ENCODE measurements at regions not wholly inside any gene's neighbourhood (a gene's known extent, or its start where the extent isn't known, plus 50 kb on each side); places are given as distances from the start of the nearest gene placed in this dataset.
"Not testable (repeated sequence)": the region's sequence is repeated elsewhere in the genome, so short reads cannot be mapped to it uniquely, and the experiment has no call there.

- H3K9me2 ChIP-seq (ENCODE audit: insufficient read depth): no peaks in the 10 kb centered on the region
- no peak overlapping the region for H3K9ac ChIP-seq (ENCODE audit: low read length)
- POLR2A ChIA-PET: no interaction called here
- no peak overlapping the region for H3K27ac ChIP-seq (ENCODE audit: low read depth, low read length)
- H3K4me3 ChIP-seq (replicated peaks in 1 of 2; ENCODE audit: low read depth in 1 of 2, low read length in 2 of 2): no peak overlapping the region
- RAD21 ChIA-PET (ENCODE audit: low non-redundant PET in 1 of 2, low total read pairs in 2 of 2, uncharacterized antibody in 2 of 2, unreplicated experiment in 2 of 2): interaction anchor here in 1 of 2 experiments (0.7 kb wide), 1 partner anchor 81 kb away, joined by 3 read pairs; no protein-coding TSS in a partner anchor
- no peaks in the 10 kb centered on the region for H3K4me1 ChIP-seq (ENCODE audit: control insufficient read depth in 1 of 2, insufficient read depth in 2 of 2, low read length in 2 of 2)
- intact Hi-C loops (cut with micrococcal nuclease): no loop called here
- no peaks in the 10 kb centered on the region for H3K27me3 ChIP-seq (ENCODE audit: insufficient read depth, low read length)
- H3K9me3 ChIP-seq (ENCODE audit: control insufficient read depth in 1 of 2, insufficient read depth in 1 of 2, low read depth in 1 of 2, low read length in 2 of 2): no peaks in the 10 kb centered on the region; a peak in 1 of 4 replicates
- DNase-seq (ENCODE audit: low read depth, low spot score) (no peak), ATAC-seq (no peak)
- no peak overlapping the region for H3K4me2 ChIP-seq (ENCODE audit: low read length)
- H3K36me3 ChIP-seq (ENCODE audit: control insufficient read depth in 1 of 2, insufficient read depth in 2 of 2, low read length in 2 of 2): no peaks in the 10 kb centered on the region
- no peaks in the 10 kb centered on the region for H4K20me1 ChIP-seq (ENCODE audit: insufficient read depth)
- H3K79me2 ChIP-seq (ENCODE audit: insufficient read depth, low read length): no peaks in the 10 kb centered on the region
- H2AFZ ChIP-seq (ENCODE audit: low read depth, low read length, poor library complexity, severe bottlenecking): no peak overlapping the region
- TF ChIP-seq MAX (IDR thresholded peaks at IDR 0.05) (no peak), POLR2AphosphoS5 (IDR thresholded peaks at IDR 0.05; ENCODE audit: low read depth, low read length) (no peak), EGR1 (IDR thresholded peaks at IDR 0.05; ENCODE audit: low read depth) (no peak), ZBTB33 (IDR thresholded peaks at IDR 0.05; ENCODE audit: extremely low read depth, insufficient replicate concordance, low read length) (no peak), CTCF (IDR thresholded peaks at IDR 0.05 in 2 of 3, conservative IDR thresholded peaks at IDR 0.05 in 1 of 3; ENCODE audit: borderline replicate concordance in 1 of 3, insufficient read depth in 1 of 3, low read depth in 2 of 3, low read length in 2 of 3) (no peak), REST (IDR thresholded peaks at IDR 0.05; ENCODE audit: low read depth) (no peak)
- no TSS peak for BruUV-seq (replicated peaks)
- CTCF ChIA-PET: interaction anchor here (1.5 to 2.1 kb wide), 2 partner anchors 10 to 12 kb away, joined by 3 to 13 read pairs; no protein-coding TSS in a partner anchor
These were observed 118.7 kb downstream of the NPTX2 start for GRCh38 chr7:98735801-98736200.

GRCh38 chr7:98736461-98736860 is 119.4 kb downstream of the NPTX2 start:
- H3K9me3 ChIP-seq (ENCODE audit: control insufficient read depth in 1 of 2, insufficient read depth in 1 of 2, low read depth in 1 of 2, low read length in 2 of 2); intact Hi-C loops (cut with micrococcal nuclease); H3K4me3 ChIP-seq (replicated peaks in 1 of 2; ENCODE audit: low read depth in 1 of 2, low read length in 2 of 2); H3K9me2 ChIP-seq (ENCODE audit: insufficient read depth); H3K4me2 ChIP-seq (ENCODE audit: low read length); H2AFZ ChIP-seq (ENCODE audit: low read depth, low read length, poor library complexity, severe bottlenecking); H3K9ac ChIP-seq (ENCODE audit: low read length); H4K20me1 ChIP-seq (ENCODE audit: insufficient read depth); H3K27ac ChIP-seq (ENCODE audit: low read depth, low read length); H3K4me1 ChIP-seq (ENCODE audit: control insufficient read depth in 1 of 2, insufficient read depth in 2 of 2, low read length in 2 of 2); H3K36me3 ChIP-seq (ENCODE audit: control insufficient read depth in 1 of 2, insufficient read depth in 2 of 2, low read length in 2 of 2); POLR2A ChIA-PET; BruUV-seq (replicated peaks); H3K27me3 ChIP-seq (ENCODE audit: insufficient read depth, low read length); DNase-seq (ENCODE audit: low read depth, low spot score); H3K79me2 ChIP-seq (ENCODE audit: insufficient read depth, low read length); ATAC-seq: not testable (repeated sequence)
- ChIA-PET CTCF (interaction anchor here (1.5 to 2.1 kb wide), 2 partner anchors 9 to 13 kb away, joined by 3 to 13 read pairs; no protein-coding TSS in a partner anchor), RAD21 (ENCODE audit: low non-redundant PET in 1 of 2, low total read pairs in 2 of 2, uncharacterized antibody in 2 of 2, unreplicated experiment in 2 of 2) (interaction anchor here in 1 of 2 experiments (0.7 kb wide), 1 partner anchor 81 kb away, joined by 3 read pairs; no protein-coding TSS in a partner anchor)

Data from HCT116 (cell line).